ENCODE measurements at regions not wholly inside any gene's neighbourhood (a gene's known extent, or its start where the extent isn't known, plus 50 kb on each side); places are given as distances from the start of the nearest gene placed in this dataset.

GRCh38 chr2:100627330-100628300 lies 64.8 kb downstream of the PDCL3 start:
- DNase-seq, result no peak

- no peak for DNase-seq
Observed at GRCh38 chr2:100628506-100628905, 65.7 kb downstream of the PDCL3 start.

GRCh38 chr2:100629309-100629708 lies 66.5 kb downstream of the PDCL3 start:
- DNase-seq, result no peak

- no peak for DNase-seq
Observed at GRCh38 chr2:100630473-100630977, 67.7 kb downstream of the PDCL3 start.

- DNase-seq, result no peak
Observed at GRCh38 chr2:100632037-100632436, 69.2 kb downstream of the PDCL3 start.

GRCh38 chr2:100632759-100633158 lies 70.0 kb downstream of the PDCL3 start:
- DNase-seq, result no peak

GRCh38 chr2:100639588-100640390 lies 77.0 kb downstream of the PDCL3 start:
- no peak for DNase-seq

- peak in 2 of 3 donors; percentile 11 to 21 for DNase-seq
Observed at GRCh38 chr2:100640431-100641124, 77.8 kb downstream of the PDCL3 start.

- no peak for DNase-seq
Observed at GRCh38 chr2:100641125-100641435, 78.3 kb downstream of the PDCL3 start.

GRCh38 chr2:100642425-100642824 lies 79.6 kb downstream of the PDCL3 start:
- no peak for DNase-seq

GRCh38 chr2:100643467-100643866 lies 80.7 kb downstream of the PDCL3 start:
- DNase-seq, result no peak

GRCh38 chr2:100643906-100644501 lies 81.2 kb downstream of the PDCL3 start:
- no peak for DNase-seq

- DNase-seq, result no peak
Observed at GRCh38 chr2:100645695-100646429, 83.1 kb downstream of the PDCL3 start.

GRCh38 chr2:100647709-100648108 lies 84.9 kb downstream of the PDCL3 start:
- no peak for DNase-seq

- DNase-seq, result no peak
Observed at GRCh38 chr2:100650151-100650550, 87.4 kb downstream of the PDCL3 start.

- DNase-seq, result no peak
Observed at GRCh38 chr2:100653449-100654035, 90.7 kb downstream of the PDCL3 start.

GRCh38 chr2:100654611-100655010 lies 91.8 kb downstream of the PDCL3 start:
- DNase-seq, result no peak

- no peak for DNase-seq
Observed at GRCh38 chr2:100655446-100655845, 92.7 kb downstream of the PDCL3 start.

- no peak for DNase-seq
Observed at GRCh38 chr2:100655936-100656534, 93.2 kb downstream of the PDCL3 start.

GRCh38 chr2:100658017-100658416 lies 95.2 kb downstream of the PDCL3 start:
- no peak for DNase-seq
